Loucy (cell line): ENCODE measurements at regions not wholly inside any gene's neighbourhood (a gene's known extent, or its start where the extent isn't known, plus 50 kb on each side); places are given as distances from the start of the nearest gene placed in this dataset.

ENCODE experiments used
- EZH2phosphoT487 ChIP-seq: fragments of 200-600 bp; IDR thresholded peaks from 2 replicates; pipeline ENCODE4 v1.6.1; 2018; ENCODE audit warnings: antibody characterized with exemption, mild to moderate bottlenecking, moderate library complexity, borderline replicate concordance
- TF ChIP-seq, protein P1 (sequence below): fragments of 200-600 bp; sonication (generic); conservative IDR thresholded peaks from 2 replicates; pipeline ENCODE4 v1.5.1; 2014; ENCODE audit warnings: mild to moderate bottlenecking, antibody characterized with exemption, low read length

DNA sequence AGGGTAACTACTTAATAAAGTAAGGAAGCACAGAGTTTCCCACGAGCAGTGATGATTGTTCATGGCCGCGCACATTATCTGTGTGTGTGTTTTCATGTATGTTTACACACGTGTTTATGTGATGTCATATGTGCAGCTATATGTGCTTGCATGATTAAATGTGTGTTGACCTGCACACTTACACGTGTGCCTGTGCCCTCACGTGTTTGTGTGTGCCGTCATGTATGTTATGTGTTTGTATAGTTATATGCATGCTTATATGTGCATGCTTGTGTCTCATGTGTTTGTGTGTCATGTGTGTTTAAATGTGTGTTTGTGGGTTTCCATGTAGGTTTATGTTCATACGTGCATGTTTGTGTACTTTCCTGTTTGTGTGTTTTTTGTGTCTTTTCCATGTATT is 782.3 kb downstream of the GALR1 start:
- TF ChIP-seq, protein P1, sequence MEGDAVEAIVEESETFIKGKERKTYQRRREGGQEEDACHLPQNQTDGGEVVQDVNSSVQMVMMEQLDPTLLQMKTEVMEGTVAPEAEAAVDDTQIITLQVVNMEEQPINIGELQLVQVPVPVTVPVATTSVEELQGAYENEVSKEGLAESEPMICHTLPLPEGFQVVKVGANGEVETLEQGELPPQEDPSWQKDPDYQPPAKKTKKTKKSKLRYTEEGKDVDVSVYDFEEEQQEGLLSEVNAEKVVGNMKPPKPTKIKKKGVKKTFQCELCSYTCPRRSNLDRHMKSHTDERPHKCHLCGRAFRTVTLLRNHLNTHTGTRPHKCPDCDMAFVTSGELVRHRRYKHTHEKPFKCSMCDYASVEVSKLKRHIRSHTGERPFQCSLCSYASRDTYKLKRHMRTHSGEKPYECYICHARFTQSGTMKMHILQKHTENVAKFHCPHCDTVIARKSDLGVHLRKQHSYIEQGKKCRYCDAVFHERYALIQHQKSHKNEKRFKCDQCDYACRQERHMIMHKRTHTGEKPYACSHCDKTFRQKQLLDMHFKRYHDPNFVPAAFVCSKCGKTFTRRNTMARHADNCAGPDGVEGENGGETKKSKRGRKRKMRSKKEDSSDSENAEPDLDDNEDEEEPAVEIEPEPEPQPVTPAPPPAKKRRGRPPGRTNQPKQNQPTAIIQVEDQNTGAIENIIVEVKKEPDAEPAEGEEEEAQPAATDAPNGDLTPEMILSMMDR: no peak
- TF ChIP-seq EZH2phosphoT487: no peak
